Gastroesophageal sphincter (tissue), 3 donors: ENCODE measurements at regions not wholly inside any gene's neighbourhood (a gene's known extent, or its start where the extent isn't known, plus 50 kb on each side); places are given as distances from the start of the nearest gene placed in this dataset.

Source experiments
- POLR2A ChIP-seq, 2 donors: fragments of 450-650 bp; IDR thresholded peaks; one replicate each; pipeline ENCODE4 v1.6.1; 2017; ENCODE audit warnings: antibody characterized with exemption in 2 of 2, mild to moderate bottlenecking in 2 of 2, moderate library complexity in 1 of 2
- TF ChIP-seq, protein P1 (sequence below), 4 experiments: fragments of 200-600 bp in 2 of 4; fragments of 450-650 bp in 2 of 4; sonication (generic) in 1 of 4; IDR thresholded peaks; one replicate each; pipeline ENCODE4 v1.5.1; 2017 to 2019; ENCODE audit warnings: antibody characterized with exemption in 4 of 4, mild to moderate bottlenecking in 2 of 4, moderate library complexity in 2 of 4

DNA sequence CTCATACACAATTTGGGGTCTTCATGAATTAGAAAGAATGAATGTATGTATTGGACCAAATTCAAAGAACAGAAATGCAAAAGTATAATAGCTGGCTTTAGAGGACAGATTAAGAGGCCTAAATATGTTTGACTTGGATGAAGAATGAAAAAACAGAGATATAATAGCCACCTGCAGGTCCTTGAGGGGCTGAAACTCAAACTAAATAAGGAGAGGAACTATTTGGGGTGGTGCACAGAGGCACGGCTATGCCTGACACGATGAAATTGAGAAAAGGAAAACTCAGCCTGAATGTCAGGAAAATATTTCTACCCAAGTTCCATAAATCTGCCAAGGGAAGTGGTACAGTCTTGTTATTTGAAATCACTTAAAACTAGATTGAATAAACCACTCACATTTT lies 222.9 kb upstream of the DDHD1 start:
- TF ChIP-seq POLR2A (IDR thresholded peaks at IDR 0.05) = no peak
- TF ChIP-seq, protein P1, sequence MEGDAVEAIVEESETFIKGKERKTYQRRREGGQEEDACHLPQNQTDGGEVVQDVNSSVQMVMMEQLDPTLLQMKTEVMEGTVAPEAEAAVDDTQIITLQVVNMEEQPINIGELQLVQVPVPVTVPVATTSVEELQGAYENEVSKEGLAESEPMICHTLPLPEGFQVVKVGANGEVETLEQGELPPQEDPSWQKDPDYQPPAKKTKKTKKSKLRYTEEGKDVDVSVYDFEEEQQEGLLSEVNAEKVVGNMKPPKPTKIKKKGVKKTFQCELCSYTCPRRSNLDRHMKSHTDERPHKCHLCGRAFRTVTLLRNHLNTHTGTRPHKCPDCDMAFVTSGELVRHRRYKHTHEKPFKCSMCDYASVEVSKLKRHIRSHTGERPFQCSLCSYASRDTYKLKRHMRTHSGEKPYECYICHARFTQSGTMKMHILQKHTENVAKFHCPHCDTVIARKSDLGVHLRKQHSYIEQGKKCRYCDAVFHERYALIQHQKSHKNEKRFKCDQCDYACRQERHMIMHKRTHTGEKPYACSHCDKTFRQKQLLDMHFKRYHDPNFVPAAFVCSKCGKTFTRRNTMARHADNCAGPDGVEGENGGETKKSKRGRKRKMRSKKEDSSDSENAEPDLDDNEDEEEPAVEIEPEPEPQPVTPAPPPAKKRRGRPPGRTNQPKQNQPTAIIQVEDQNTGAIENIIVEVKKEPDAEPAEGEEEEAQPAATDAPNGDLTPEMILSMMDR (IDR thresholded peaks at IDR 0.05) = no peak
